Fibroblast of lung (primary cell): ENCODE measurements at regions not wholly inside any gene's neighbourhood (a gene's known extent, or its start where the extent isn't known, plus 50 kb on each side); places are given as distances from the start of the nearest gene placed in this dataset.

Experiments used
- DNase-seq, 2 donors: peaks; one replicate each; pipeline versions ENCODE4 v3.0.0 to v3.0.0-alpha.2; 2010; ENCODE audit warnings: low read depth in 2 of 2
- H2AFZ ChIP-seq: 2 replicates; pipeline ENCODE4 v1.5.1; 2012; ENCODE audit warnings: low read length, control low read depth, inconsistent platforms
- H3K27ac ChIP-seq: 2 replicates; pipeline ENCODE4 v1.5.1; 2011; ENCODE audit warnings: low read length, control low read depth; ENCODE audit not compliant: insufficient read depth
- H3K27me3 ChIP-seq: 2 replicates; pipeline ENCODE4 v1.5.1; 2011; ENCODE audit warnings: mild to moderate bottlenecking, low read length; ENCODE audit not compliant: control insufficient read depth, insufficient read depth
- H3K36me3 ChIP-seq: 2 replicates; pipeline ENCODE4 v1.5.1; 2011; ENCODE audit warnings: low read length; ENCODE audit not compliant: control insufficient read depth, insufficient read depth
- H3K4me1 ChIP-seq: 2 replicates; pipeline ENCODE4 v1.5.1; 2011; ENCODE audit warnings: low read length; ENCODE audit not compliant: control insufficient read depth, insufficient read depth; ENCODE audit errors: extremely low read depth
- H3K4me2 ChIP-seq: 2 replicates; pipeline ENCODE4 v1.5.1; 2011; ENCODE audit warnings: low read length, control low read depth; ENCODE audit not compliant: insufficient read depth; ENCODE audit errors: extremely low read depth
- H3K4me3 ChIP-seq, 4 experiments: fragments of 200-600 bp in 1 of 4; sonication (generic) in 1 of 4; replicated peaks in 1 of 4; 2 replicates each; pipeline ENCODE4 v1.5.1; 2011 to 2016; ENCODE audit warnings: low read length in 4 of 4, low read depth in 3 of 4, mild to moderate bottlenecking in 3 of 4, control low read depth in 2 of 4, inconsistent platforms in 1 of 4, mixed read lengths in 1 of 4; ENCODE audit not compliant: insufficient read depth in 1 of 4; ENCODE audit errors: control extremely low read depth in 1 of 4
- H3K79me2 ChIP-seq: 2 replicates; pipeline ENCODE4 v1.5.1; 2012; ENCODE audit warnings: mild to moderate bottlenecking, low read length, inconsistent platforms; ENCODE audit not compliant: control insufficient read depth, insufficient read depth
- H3K9ac ChIP-seq: 2 replicates; pipeline ENCODE4 v1.5.1; 2011; ENCODE audit warnings: mild to moderate bottlenecking, low read length, control low read depth; ENCODE audit not compliant: insufficient read depth
- H3K9me3 ChIP-seq: 2 replicates; pipeline ENCODE4 v1.5.1; 2012; ENCODE audit warnings: low read depth, low read length; ENCODE audit not compliant: control insufficient read depth, insufficient read depth
- H4K20me1 ChIP-seq: 2 replicates; pipeline ENCODE4 v1.5.1; 2011; ENCODE audit warnings: low read length; ENCODE audit not compliant: control insufficient read depth, insufficient read depth; ENCODE audit errors: extremely low read depth
- CTCF ChIP-seq, 2 donors: IDR thresholded peaks in 1 of 2; conservative IDR thresholded peaks in 1 of 2; 1 replicate in 1 of 2; 2 replicates in 1 of 2; pipeline ENCODE4 v1.5.1; 2011 to 2012; ENCODE audit warnings: low read length in 2 of 2, control low read depth in 1 of 2, inconsistent platforms in 1 of 2, low read depth in 1 of 2, mild to moderate bottlenecking in 1 of 2
- EZH2 ChIP-seq: IDR thresholded peaks from 2 replicates; pipeline ENCODE4 v1.5.1; 2012; ENCODE audit warnings: low read length, control low read depth, mild to moderate bottlenecking; ENCODE audit errors: missing control alignments

- Histone ChIP-seq H3K79me2 (no peaks in the 10 kb centered on the region), H3K27me3 (no peaks in the 10 kb centered on the region), H3K9me3 (no peaks in the 10 kb centered on the region), H3K4me3 (no peak overlapping the region), H2AFZ (no peak overlapping the region), H4K20me1 (no peaks in the 10 kb centered on the region), H3K9ac (no peak overlapping the region), H3K36me3 (no peaks in the 10 kb centered on the region), H3K27ac (no peak overlapping the region), H3K4me2 (no peak overlapping the region), H3K4me1 (no peaks in the 10 kb centered on the region)
- TF ChIP-seq EZH2 (no peak), CTCF (conservative IDR thresholded peaks at IDR 0.05 in 1 of 2, IDR thresholded peaks at IDR 0.05 in 1 of 2; ENCODE audit: low read depth in 1 of 2, low read length in 2 of 2) (no peak)
- DNase-seq = no peak
These were observed 60.5 kb upstream of the FAM120A start for GRCh38 chr9:93390953-93391515.

- H3K79me2 ChIP-seq = no peaks in the 10 kb centered on the region
- H3K36me3 ChIP-seq = no peaks in the 10 kb centered on the region
- no peaks in the 10 kb centered on the region for H3K4me1 ChIP-seq
- no peaks in the 10 kb centered on the region for H3K27me3 ChIP-seq
- H4K20me1 ChIP-seq = no peaks in the 10 kb centered on the region
- H3K9me3 ChIP-seq = no peaks in the 10 kb centered on the region
- no peak overlapping the region for H3K4me3 ChIP-seq
- H3K4me2 ChIP-seq = no peak overlapping the region
- H3K9ac ChIP-seq = no peak overlapping the region
- no peak for TF ChIP-seq EZH2
- TF ChIP-seq CTCF (conservative IDR thresholded peaks at IDR 0.05 in 1 of 2, IDR thresholded peaks at IDR 0.05 in 1 of 2; ENCODE audit: low read depth in 1 of 2, low read length in 2 of 2) = no peak
- no peak for DNase-seq
- no peak overlapping the region for H3K27ac ChIP-seq
- H2AFZ ChIP-seq = no peak overlapping the region
These were observed 59.6 kb upstream of the FAM120A start for GRCh38 chr9:93391898-93392297.

DNA sequence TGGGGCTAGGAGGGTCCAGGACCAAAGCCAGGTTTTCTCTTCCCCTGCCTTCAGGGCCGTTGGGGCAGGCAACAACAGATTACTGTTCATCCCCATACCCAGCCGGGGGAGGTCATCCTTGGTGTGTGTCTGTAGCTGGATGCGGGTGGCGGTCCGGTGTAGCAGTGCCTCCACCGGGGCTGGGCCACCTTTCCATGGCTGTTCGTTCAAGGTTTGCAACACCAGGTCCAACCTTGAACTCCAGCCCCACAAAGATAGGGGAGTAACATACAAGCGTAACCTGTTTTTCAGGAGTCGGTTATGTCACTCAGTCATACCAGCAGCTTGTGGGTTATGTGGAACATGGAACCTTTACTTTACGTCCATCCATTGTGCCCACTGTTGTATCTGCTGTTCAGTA is 58.5 kb upstream of the FAM120A start:
- H3K4me1 ChIP-seq = no peaks in the 10 kb centered on the region
- H3K36me3 ChIP-seq = no peaks in the 10 kb centered on the region
- H3K9ac ChIP-seq = no peak overlapping the region
- no peaks in the 10 kb centered on the region for H3K9me3 ChIP-seq
- no peaks in the 10 kb centered on the region for H3K79me2 ChIP-seq
- H4K20me1 ChIP-seq = no peaks in the 10 kb centered on the region
- H3K4me3 ChIP-seq = no peak overlapping the region
- no peak for TF ChIP-seq CTCF (conservative IDR thresholded peaks at IDR 0.05 in 1 of 2, IDR thresholded peaks at IDR 0.05 in 1 of 2; ENCODE audit: low read depth in 1 of 2, low read length in 2 of 2)
- TF ChIP-seq EZH2 = no peak
- no peak overlapping the region for H3K4me2 ChIP-seq
- H2AFZ ChIP-seq = no peak overlapping the region
- no peaks in the 10 kb centered on the region for H3K27me3 ChIP-seq
- H3K27ac ChIP-seq = no peak overlapping the region
- no peak for DNase-seq
